ENCODE measurements at regions not wholly inside any gene's neighbourhood (a gene's known extent, or its start where the extent isn't known, plus 50 kb on each side); places are given as distances from the start of the nearest gene placed in this dataset.

DNA sequence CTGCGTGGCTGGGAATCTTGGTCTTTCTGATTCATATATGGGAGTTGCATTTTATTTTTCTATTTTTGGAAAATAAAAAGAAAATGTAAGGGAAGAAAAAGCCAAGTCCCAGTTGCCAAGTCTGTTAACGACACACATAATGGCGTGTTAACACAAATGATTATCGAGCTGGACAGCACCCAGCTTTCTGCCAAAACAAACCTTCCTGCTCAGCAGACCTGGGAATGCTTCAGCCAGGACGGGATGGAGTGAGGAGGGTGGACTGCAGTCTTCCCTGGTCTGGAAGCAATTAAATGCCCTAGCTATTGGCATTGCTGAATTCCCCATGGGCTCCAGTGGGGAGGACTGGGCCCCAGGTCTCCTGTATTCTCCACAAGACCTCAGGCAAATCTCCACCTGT, 184.2 kb upstream of the USP24 start:
- Histone ChIP-seq H3K27me3 (no peaks in the 10 kb centered on the region), H3K9me3 (no peaks in the 10 kb centered on the region), H3K27ac (no peak overlapping the region), H3K36me3 (no peaks in the 10 kb centered on the region), H3K4me1 (ENCODE audit: insufficient read depth) (no peaks in the 10 kb centered on the region), H3K4me3 (no peak overlapping the region)
- intact Hi-C loops (cut with DNase I): no loop called here
- WGBS, 3 donors: 33 to 41% (median 41%) methylated on average over 5 of the region's 5 CpGs
- TF ChIP-seq POLR2A (IDR thresholded peaks at IDR 0.05): no peak
- no peak for TF ChIP-seq EP300 (IDR thresholded peaks at IDR 0.05)
- no peak for TF ChIP-seq CTCF (IDR thresholded peaks at IDR 0.05)
- no peak for DNase-seq

DNA sequence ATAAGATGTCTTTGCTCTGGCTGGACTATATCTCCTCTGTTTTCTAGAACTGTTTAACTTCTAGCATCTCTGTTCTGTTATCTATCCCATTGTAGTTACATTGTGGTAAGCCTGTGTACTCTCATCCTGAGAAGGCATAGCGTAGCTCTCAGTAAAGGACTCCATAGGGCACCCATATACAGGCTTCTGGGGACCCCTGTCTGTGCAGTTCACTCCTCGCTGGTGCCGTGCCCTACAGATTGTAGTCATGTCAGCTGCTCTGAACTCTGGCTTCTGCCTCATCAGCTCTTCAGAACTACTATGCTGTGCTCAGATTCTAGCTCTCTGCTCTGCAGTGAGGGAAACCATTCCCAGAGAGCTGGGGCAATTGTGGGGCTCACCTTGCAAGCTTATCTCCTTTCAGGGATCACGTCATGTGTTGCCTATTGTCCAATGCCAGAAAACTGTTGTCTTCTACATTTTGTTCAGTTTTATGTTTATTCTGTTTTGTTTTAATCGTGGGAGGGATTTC, 181.3 kb upstream of the USP24 start:
- H3K4me1 ChIP-seq (ENCODE audit: insufficient read depth): no peaks in the 10 kb centered on the region
- DNase-seq: no peak
- H3K27ac ChIP-seq: no peak overlapping the region
- no peaks in the 10 kb centered on the region for H3K27me3 ChIP-seq
- intact Hi-C loops (cut with DNase I): no loop called here
- H3K36me3 ChIP-seq: no peaks in the 10 kb centered on the region
- H3K4me3 ChIP-seq: no peak overlapping the region
- TF ChIP-seq CTCF (IDR thresholded peaks at IDR 0.05) (no peak), EP300 (IDR thresholded peaks at IDR 0.05) (no peak), POLR2A (IDR thresholded peaks at IDR 0.05) (no peak)
- WGBS, 3 donors: 65 to 72% (median 69%) methylated on average over 5 of the region's 5 CpGs
- no peaks in the 10 kb centered on the region for H3K9me3 ChIP-seq

DNA sequence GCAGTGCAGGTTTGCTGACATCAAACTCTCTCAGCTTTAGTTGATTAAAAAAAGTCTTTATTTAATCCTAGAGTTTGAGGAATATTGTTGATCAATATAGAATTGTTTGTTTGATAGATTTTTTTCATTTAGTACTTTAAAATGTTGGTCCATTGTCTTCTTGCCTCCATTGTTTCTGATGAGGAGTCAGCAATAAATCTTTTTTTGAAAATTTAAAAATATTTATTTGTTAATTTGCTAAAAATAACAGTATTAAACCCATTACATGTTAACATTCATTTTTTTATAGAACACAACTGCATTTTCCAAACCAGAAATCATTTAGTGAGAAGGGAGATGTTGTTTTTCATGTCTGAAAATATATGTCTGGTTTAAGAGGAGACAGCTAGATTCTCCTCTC, 173.8 kb upstream of the USP24 start:
- DNase-seq: no peak
- Histone ChIP-seq H3K27ac (no peak overlapping the region), H3K4me1 (ENCODE audit: insufficient read depth) (no peaks in the 10 kb centered on the region), H3K27me3 (no peaks in the 10 kb centered on the region), H3K36me3 (no peaks in the 10 kb centered on the region), H3K4me3 (no peak overlapping the region), H3K9me3 (no peaks in the 10 kb centered on the region)
- intact Hi-C loops (cut with DNase I): no loop called here
- TF ChIP-seq EP300 (IDR thresholded peaks at IDR 0.05) (no peak), CTCF (IDR thresholded peaks at IDR 0.05) (no peak), POLR2A (IDR thresholded peaks at IDR 0.05) (no peak)

- intact Hi-C loops (cut with DNase I): no loop called here
Observed at GRCh38 chr1:55387145-55387544, 172.0 kb upstream of the USP24 start.

More at GRCh38 chr1:55387145-55387544, 172.0 kb upstream of the USP24 start:
- H3K4me1 ChIP-seq (ENCODE audit: insufficient read depth): no peaks in the 10 kb centered on the region
- H3K36me3 ChIP-seq: no peaks in the 10 kb centered on the region
- no peak overlapping the region for H3K4me3 ChIP-seq
- DNase-seq: no peak
- no peaks in the 10 kb centered on the region for H3K27me3 ChIP-seq
- TF ChIP-seq CTCF (IDR thresholded peaks at IDR 0.05) (no peak), POLR2A (IDR thresholded peaks at IDR 0.05) (no peak), EP300 (IDR thresholded peaks at IDR 0.05) (no peak)
- 48 to 97% (median 76%) methylated on average over 2 of the region's 2 CpGs for WGBS, 3 donors
- no peaks in the 10 kb centered on the region for H3K9me3 ChIP-seq
- H3K27ac ChIP-seq: no peak overlapping the region

Data from ovary (tissue), 7 donors.